Esophagus muscularis mucosa (tissue), 4 donors: ENCODE measurements at regions not wholly inside any gene's neighbourhood (a gene's known extent, or its start where the extent isn't known, plus 50 kb on each side); places are given as distances from the start of the nearest gene placed in this dataset.

Source experiments
- CTCF ChIP-seq, 3 experiments: fragments of 200-600 bp in 2 of 3; fragments of 450-650 bp in 1 of 3; sonication (generic) in 2 of 3; IDR thresholded peaks; one replicate each; pipeline ENCODE4 v1.5.1; 2017 to 2019; ENCODE audit warnings: antibody characterized with exemption in 3 of 3, mild to moderate bottlenecking in 2 of 3, moderate library complexity in 1 of 3
- EP300 ChIP-seq: sonication (generic); formaldehyde crosslinking; IDR thresholded peaks from one replicate; pipeline ENCODE4 v1.6.1; 2017; ENCODE audit warnings: antibody characterized with exemption
- POLR2A ChIP-seq: fragments of 450-650 bp; IDR thresholded peaks from one replicate; pipeline ENCODE4 v1.6.1; 2017; ENCODE audit warnings: antibody characterized with exemption, moderate library complexity, mild to moderate bottlenecking, low read depth

GRCh38 chrX:45818913-45819312 is 618.2 kb upstream of the DIPK2B start:
- no peak for TF ChIP-seq CTCF (IDR thresholded peaks at IDR 0.05)
- TF ChIP-seq POLR2A: no peak
- no peak for TF ChIP-seq EP300
